D341Med (cell line): ENCODE measurements at regions not wholly inside any gene's neighbourhood (a gene's known extent, or its start where the extent isn't known, plus 50 kb on each side); places are given as distances from the start of the nearest gene placed in this dataset.

ENCODE experiments used
- DNase-seq: peaks from one replicate; pipeline ENCODE4 v3.0.0; 2012; ENCODE audit warnings: low spot score

GRCh38 chr15:70181626-70182255, 84.0 kb upstream of the TLE3 start:
- DNase-seq, result no peak

- no peak for DNase-seq
These were observed 82.6 kb upstream of the TLE3 start for GRCh38 chr15:70180186-70180875.

DNA sequence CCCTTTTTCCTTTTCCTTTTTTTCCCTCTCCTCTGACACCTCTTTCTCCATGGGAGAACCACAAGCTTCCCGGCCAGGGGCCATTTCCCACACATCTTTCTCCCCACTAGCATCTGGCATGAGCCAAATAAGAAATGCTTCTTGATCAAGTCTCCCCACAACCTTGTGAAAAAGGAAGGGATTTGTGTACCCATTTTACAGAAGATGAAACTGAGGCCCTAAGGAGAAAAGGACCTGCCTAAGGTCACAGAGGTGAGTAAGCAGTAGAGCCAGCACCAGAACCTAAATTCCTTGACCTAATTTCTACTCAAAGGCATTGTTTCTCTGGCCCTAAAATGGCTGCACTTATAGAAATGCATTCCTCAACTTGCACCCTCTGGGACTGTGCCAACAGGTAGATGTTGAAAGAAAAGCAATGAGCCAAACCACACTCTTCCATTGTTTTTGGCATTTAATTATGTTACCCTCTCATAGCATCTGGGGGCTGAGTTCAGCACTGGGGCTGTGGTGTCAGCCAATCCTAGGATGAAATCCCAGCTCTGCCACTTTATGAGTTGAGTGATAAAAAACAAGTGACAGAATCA, 81.7 kb upstream of the TLE3 start:
- no peak for DNase-seq

DNA sequence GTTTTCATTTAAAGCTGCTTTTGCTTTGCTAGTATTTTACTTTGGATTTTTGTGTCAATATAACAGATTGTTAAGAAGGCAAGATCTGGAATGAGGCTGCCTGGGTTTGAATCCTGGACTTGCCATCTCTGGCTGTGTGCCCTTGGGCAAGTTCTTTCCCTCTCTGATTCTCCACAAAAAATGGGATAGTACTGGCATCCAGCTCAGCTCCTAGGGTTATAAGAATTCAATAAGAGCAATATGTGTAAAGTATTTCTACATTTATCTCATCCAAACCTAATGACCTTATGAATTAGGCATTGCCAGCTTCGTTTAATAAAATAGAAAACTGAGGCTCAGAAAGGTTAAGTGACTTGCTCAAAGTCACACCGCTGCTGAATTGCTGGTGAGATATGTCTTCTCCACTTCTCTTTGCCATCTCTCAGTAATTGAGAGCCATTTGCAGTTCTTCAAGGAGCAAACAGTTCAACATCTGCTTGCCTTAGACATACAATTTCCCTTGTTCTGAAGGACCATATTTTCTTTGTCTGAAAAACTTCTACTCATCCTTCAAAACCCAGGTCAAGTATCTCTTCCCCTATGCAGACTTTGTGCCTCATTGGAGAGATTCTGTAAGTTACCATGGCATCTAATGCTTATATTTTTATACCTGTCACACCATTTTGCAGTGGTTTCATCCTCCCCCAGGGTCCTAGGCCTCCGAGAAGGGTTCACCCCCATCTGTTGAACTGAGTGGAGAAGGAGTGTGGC, 80.8 kb upstream of the TLE3 start:
- no peak for DNase-seq

- no peak for DNase-seq
These were observed 75.0 kb upstream of the TLE3 start for GRCh38 chr15:70172566-70173225.

GRCh38 chr15:70172124-70172523, 74.4 kb upstream of the TLE3 start:
- no peak for DNase-seq

DNA sequence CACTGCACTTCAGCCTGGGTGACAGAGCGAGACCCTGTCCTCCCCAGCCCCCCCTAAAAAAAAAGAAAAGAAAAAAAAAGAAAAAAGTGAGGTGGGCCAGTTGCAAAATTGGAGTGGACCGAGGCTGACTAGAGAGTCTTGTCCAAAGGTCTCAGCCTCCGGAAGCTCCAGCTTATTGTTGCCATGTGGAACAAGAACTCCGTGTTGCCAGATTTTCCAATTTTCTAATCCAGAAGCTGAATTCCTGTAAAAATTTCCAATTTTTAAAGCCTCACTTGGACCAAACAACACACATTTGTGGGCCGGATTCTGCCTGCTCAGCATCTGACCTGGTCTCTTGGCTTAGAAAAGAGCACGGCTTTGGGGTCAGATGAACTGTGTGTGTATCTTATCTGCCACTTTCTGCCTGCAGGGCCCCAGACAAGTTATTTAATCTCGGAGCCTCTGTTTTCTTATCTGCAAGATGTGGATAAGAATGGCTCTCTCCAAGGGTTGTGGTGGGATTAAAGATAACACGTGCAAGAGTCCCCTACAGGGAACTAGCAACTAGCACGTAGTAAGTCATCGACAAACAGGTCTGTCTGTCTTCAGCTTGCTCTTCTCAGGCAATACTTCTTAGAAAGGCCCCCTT, 73.7 kb upstream of the TLE3 start:
- DNase-seq, result no peak

GRCh38 chr15:70170096-70170699, 72.5 kb upstream of the TLE3 start:
- no peak for DNase-seq

DNA sequence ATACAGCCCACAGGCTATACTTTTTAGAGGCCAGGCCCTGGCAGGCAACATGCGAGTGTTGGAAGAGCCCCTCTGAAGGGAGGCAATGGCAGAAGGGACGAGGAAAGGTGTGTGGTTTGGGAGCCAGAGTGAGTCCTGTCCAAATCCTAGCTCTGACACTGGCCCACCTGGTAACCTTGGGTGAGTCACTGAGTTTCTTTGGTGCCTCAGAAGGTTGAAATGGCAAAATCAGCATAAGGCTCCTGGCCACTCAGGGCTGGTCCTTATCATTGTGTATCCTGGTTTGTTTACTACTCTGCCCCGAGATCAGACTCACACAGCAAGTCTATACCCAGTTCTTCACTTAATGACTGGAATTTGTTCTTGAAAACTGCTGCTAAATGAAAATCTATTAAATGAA, 71.4 kb upstream of the TLE3 start:
- no peak for DNase-seq

DNA sequence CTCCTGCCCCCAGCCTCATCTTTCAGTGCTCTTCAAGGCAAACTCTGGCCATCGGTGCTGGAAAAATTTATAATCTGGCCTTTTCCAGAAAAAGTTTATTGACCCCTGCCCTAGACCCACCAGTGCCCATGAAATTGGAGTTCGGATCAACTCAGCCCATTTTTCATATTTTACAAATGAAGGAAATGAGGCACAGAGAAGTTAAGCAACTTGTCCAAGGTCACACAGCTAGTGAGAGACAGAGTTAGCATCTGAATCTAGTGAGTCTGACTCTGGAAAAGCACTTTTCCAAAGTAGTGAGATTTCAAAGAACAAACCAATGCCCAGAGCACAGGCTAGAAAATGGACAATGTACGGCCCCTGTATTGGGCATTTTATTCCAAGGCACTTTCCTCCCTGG, 69.4 kb upstream of the TLE3 start:
- no peak for DNase-seq

GRCh38 chr15:70166506-70167087, 68.9 kb upstream of the TLE3 start:
- no peak for DNase-seq

DNA sequence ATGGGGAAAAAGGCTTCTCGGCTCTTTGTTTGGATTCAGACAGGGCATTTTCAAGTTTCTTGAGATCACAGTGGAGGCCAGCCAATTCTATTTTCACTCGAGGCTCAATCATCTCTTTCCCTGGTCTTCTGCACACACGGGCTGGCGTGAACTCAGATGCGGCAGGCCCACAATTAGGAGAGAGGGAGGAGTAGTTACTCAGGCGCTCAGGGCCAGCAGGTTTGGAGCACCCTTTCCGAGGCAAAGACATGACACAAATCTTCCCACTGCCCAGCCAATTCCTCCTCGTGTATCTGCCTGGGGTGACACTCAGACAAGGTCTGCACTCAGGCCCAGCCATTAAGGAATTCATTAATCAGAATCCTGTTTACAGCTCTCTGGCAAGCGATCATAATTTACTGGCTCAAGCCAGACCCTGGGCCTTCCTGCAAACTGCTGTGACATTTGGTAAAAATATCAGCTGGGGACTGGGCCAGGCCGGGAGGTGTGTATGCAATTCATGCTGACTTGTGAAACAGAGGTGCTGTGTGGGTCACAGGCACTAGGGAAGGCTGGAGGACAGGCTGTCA, 68.1 kb upstream of the TLE3 start:
- no peak for DNase-seq

DNA sequence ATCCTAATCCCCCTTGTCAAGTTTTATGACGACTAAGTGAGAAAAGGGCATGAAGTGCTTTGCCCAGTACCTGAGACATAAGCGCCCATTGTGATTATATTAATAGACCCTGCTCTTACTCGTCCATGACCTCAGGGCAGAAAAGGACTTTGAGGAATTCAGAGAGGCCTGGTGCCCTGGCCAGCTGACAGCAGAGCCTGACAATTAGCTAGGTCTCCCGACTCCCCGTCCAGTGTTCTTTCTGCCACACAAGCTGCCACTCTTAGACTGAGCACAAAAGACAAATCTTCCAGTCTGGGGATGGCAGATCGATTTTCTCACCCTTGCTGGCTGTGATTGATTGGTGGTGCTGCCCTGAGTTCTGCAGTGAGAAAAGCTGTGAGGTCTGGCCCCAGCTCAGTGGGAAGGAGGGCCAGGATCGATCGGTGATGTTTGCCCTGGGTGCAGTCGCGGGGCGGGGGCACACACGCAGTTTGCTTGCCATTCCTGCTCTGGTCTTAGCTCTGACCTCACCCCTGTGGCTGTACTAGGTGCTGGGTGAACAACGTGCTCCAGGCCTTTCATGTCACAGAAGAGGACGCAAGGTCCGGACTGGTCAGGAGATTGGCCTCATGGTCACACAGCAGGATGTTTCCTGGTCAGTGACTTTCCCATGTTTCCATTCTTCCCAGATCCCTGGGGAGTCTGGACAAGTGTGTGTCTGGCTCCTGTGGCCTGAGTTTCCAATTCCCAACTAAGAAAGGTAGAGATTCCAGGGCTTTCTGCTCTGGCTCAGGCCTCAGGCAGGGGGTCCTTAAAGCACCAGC, 67.4 kb upstream of the TLE3 start:
- DNase-seq, result no peak

GRCh38 chr15:70164156-70164900, 66.6 kb upstream of the TLE3 start:
- DNase-seq, result no peak

GRCh38 chr15:70160803-70161565, 63.3 kb upstream of the TLE3 start:
- no peak for DNase-seq

GRCh38 chr15:70160267-70160666, 62.5 kb upstream of the TLE3 start:
- DNase-seq, result no peak

- no peak for DNase-seq
These were observed 61.9 kb upstream of the TLE3 start for GRCh38 chr15:70159713-70160009.

DNA sequence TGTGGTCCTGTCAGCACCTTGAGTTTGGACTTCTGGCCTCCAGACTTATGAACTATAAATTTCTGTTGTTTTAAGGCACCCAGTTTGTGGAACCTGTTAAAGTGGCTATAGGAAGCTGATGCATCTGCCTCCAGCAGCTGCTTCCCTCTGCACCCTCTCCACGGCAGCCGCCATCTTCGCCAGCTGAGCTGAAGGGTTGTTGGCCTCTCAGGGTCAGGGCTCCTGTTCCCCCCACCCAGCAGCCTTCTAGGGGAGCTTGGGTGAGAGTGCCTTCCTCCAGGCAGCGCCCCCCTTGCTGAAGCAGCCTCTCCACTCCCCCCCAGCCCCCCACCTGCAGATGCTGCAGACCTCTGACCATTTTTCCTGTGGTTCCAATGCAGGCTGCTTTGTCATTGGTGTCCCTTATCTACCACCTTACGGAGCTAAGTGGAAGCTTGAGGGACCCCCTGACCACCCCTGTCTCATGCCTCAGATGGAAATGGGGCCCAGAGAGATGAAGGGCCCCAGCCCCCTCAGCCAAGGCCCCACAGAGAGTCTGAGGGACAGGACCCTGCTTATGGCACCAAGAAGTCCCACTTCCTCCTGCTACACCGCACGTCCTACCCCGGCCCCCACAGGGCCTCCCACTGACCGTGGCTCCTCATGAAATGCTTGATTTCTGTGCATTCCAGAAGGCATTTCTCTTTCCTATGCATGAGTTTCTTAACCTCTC, 61.4 kb upstream of the TLE3 start:
- DNase-seq, result peak; percentile 63
